A549 (cell line): ENCODE measurements at regions not wholly inside any gene's neighbourhood (a gene's known extent, or its start where the extent isn't known, plus 50 kb on each side); places are given as distances from the start of the nearest gene placed in this dataset.

ENCODE experiments used
- CHD2 ChIP-seq: fragments of 150-350 bp; IDR thresholded peaks from 2 replicates; pipeline ENCODE4 v1.6.1; 2014; ENCODE audit warnings: low read length; ENCODE audit not compliant: partially characterized antibody
- EHMT2 ChIP-seq: fragments of 200-600 bp; sonication (generic); IDR thresholded peaks from 2 replicates; pipeline ENCODE4 v1.6.1; 2016; ENCODE audit warnings: antibody characterized with exemption, low read depth, mild to moderate bottlenecking, moderate library complexity
- HOXB13 ChIP-seq: fragments of 250-450 bp; sonication (Bioruptor Pico); IDR thresholded peaks from 2 replicates; pipeline ENCODE4 v1.5.0; 2020; ENCODE audit warnings: low read depth, mild to moderate bottlenecking, moderate library complexity
- KDM1A ChIP-seq: fragments of 200-600 bp; sonication (generic); IDR thresholded peaks from 2 replicates; pipeline ENCODE4 v1.6.1; 2016; ENCODE audit warnings: low read depth, mild to moderate bottlenecking
- MAFK ChIP-seq: fragments of 450-650 bp; IDR thresholded peaks from 2 replicates; pipeline ENCODE4 v1.6.1; 2014; ENCODE audit not compliant: partially characterized antibody
- NFE2L2 ChIP-seq: fragments of 150-350 bp; conservative IDR thresholded peaks from 2 replicates; pipeline ENCODE4 v1.6.1; 2014; ENCODE audit warnings: low read length
- POLR2A ChIP-seq: IDR thresholded peaks from 2 replicates; pipeline ENCODE4 v1.6.1; 2012; ENCODE audit warnings: mild to moderate bottlenecking, low read length
- SMC3 ChIP-seq: fragments of >200 bp; sonication (Bioruptor Twin); formaldehyde crosslinking; IDR thresholded peaks from 3 replicates; pipeline ENCODE4 v1.6.1; 2018; ENCODE audit warnings: inconsistent platforms
- SREBF2 ChIP-seq: fragments of 450-650 bp; IDR thresholded peaks from 2 replicates; pipeline ENCODE4 v1.6.1; 2014; ENCODE audit warnings: mild to moderate bottlenecking, moderate library complexity
- TF ChIP-seq, protein P1 (sequence below): fragments of >200 bp; sonication (Bioruptor Twin); formaldehyde crosslinking; IDR thresholded peaks from 3 replicates; pipeline ENCODE4 v1.5.1; 2016

DNA sequence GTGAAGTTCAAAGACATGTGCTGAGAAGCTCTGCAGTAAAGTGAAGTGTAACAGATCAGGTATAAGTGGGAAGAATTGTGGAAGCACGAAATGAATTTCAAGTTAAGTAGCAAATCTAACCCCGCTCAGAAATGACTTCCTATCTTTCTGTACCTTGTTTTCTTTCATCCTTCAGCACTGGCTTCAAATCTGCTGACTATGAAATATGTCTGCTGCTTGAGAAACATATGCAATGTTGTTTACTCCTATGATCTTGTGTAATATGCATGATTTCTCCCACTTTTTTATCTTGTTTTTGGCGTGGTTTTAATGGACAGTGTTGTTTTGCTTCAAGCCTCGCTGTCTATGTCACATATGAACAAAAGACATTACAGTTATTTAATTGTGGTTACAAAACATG lies 545.3 kb upstream of the NCAM2 start:
- TF ChIP-seq, protein P1, sequence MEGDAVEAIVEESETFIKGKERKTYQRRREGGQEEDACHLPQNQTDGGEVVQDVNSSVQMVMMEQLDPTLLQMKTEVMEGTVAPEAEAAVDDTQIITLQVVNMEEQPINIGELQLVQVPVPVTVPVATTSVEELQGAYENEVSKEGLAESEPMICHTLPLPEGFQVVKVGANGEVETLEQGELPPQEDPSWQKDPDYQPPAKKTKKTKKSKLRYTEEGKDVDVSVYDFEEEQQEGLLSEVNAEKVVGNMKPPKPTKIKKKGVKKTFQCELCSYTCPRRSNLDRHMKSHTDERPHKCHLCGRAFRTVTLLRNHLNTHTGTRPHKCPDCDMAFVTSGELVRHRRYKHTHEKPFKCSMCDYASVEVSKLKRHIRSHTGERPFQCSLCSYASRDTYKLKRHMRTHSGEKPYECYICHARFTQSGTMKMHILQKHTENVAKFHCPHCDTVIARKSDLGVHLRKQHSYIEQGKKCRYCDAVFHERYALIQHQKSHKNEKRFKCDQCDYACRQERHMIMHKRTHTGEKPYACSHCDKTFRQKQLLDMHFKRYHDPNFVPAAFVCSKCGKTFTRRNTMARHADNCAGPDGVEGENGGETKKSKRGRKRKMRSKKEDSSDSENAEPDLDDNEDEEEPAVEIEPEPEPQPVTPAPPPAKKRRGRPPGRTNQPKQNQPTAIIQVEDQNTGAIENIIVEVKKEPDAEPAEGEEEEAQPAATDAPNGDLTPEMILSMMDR, result no peak
- TF ChIP-seq SREBF2 (no peak), MAFK (peak; percentile 22), NFE2L2 (no peak), EHMT2 (no peak), CHD2 (no peak), HOXB13 (CRISPR knock-in tag) (no peak), SMC3 (no peak), POLR2A (no peak), KDM1A (no peak)
